Panc1 (cell line): ENCODE measurements at regions not wholly inside any gene's neighbourhood (a gene's known extent, or its start where the extent isn't known, plus 50 kb on each side); places are given as distances from the start of the nearest gene placed in this dataset.

ENCODE experiments used
- POLR2AphosphoS5 ChIP-seq: IDR thresholded peaks from 2 replicates; pipeline ENCODE4 v1.6.1; 2012; ENCODE audit warnings: mild to moderate bottlenecking, low read depth, low read length, moderate library complexity
- SIN3A ChIP-seq: IDR thresholded peaks from 2 replicates; pipeline ENCODE4 v1.6.1; 2012; ENCODE audit warnings: low read depth, mild to moderate bottlenecking, low read length, moderate library complexity, borderline replicate concordance; ENCODE audit not compliant: insufficient read depth
- TF ChIP-seq, protein P1 (sequence below): fragments of 450-650 bp; IDR thresholded peaks from 2 replicates; pipeline ENCODE4 v1.5.1; 2017; ENCODE audit warnings: mild to moderate bottlenecking
- TF ChIP-seq, protein P2 (sequence below), 2 experiments: IDR thresholded peaks; 2 replicates each; pipeline ENCODE4 v1.6.1; 2011 to 2012; ENCODE audit warnings: low read depth in 2 of 2, control low read depth in 1 of 2, low read length in 1 of 2, mild to moderate bottlenecking in 1 of 2, moderate library complexity in 1 of 2; ENCODE audit not compliant: insufficient read depth in 1 of 2

DNA sequence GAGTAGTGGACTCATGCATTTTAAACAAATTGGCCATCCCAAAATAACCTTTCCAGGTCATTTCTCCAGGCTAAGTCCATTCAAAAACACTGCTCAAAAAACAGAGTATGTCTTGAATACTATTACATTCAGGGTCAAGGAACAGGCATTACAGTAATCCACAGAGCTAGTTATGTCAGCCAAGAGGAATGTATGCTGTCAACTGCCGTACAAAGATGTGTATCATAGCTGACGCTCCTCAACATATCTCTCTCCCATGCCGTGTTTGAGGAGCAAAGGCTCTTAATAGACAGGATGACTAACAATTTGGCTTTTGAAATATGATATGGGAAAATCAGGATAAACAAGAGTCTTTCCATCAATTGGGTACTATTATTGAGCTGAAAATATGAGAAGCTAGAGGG is 68.8 kb upstream of the KCTD1 start:
- TF ChIP-seq, protein P1, sequence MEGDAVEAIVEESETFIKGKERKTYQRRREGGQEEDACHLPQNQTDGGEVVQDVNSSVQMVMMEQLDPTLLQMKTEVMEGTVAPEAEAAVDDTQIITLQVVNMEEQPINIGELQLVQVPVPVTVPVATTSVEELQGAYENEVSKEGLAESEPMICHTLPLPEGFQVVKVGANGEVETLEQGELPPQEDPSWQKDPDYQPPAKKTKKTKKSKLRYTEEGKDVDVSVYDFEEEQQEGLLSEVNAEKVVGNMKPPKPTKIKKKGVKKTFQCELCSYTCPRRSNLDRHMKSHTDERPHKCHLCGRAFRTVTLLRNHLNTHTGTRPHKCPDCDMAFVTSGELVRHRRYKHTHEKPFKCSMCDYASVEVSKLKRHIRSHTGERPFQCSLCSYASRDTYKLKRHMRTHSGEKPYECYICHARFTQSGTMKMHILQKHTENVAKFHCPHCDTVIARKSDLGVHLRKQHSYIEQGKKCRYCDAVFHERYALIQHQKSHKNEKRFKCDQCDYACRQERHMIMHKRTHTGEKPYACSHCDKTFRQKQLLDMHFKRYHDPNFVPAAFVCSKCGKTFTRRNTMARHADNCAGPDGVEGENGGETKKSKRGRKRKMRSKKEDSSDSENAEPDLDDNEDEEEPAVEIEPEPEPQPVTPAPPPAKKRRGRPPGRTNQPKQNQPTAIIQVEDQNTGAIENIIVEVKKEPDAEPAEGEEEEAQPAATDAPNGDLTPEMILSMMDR = no peak
- TF ChIP-seq, protein P2, sequence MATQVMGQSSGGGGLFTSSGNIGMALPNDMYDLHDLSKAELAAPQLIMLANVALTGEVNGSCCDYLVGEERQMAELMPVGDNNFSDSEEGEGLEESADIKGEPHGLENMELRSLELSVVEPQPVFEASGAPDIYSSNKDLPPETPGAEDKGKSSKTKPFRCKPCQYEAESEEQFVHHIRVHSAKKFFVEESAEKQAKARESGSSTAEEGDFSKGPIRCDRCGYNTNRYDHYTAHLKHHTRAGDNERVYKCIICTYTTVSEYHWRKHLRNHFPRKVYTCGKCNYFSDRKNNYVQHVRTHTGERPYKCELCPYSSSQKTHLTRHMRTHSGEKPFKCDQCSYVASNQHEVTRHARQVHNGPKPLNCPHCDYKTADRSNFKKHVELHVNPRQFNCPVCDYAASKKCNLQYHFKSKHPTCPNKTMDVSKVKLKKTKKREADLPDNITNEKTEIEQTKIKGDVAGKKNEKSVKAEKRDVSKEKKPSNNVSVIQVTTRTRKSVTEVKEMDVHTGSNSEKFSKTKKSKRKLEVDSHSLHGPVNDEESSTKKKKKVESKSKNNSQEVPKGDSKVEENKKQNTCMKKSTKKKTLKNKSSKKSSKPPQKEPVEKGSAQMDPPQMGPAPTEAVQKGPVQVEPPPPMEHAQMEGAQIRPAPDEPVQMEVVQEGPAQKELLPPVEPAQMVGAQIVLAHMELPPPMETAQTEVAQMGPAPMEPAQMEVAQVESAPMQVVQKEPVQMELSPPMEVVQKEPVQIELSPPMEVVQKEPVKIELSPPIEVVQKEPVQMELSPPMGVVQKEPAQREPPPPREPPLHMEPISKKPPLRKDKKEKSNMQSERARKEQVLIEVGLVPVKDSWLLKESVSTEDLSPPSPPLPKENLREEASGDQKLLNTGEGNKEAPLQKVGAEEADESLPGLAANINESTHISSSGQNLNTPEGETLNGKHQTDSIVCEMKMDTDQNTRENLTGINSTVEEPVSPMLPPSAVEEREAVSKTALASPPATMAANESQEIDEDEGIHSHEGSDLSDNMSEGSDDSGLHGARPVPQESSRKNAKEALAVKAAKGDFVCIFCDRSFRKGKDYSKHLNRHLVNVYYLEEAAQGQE (IDR thresholded peaks at IDR 0.05; ENCODE audit: insufficient read depth in 1 of 2, low read depth in 2 of 2, low read length in 1 of 2) = no peak
- TF ChIP-seq SIN3A (no peak), POLR2AphosphoS5 (no peak)
